HUDEP-2 (cell line): ENCODE measurements at regions not wholly inside any gene's neighbourhood (a gene's known extent, or its start where the extent isn't known, plus 50 kb on each side); places are given as distances from the start of the nearest gene placed in this dataset.
"Not testable (repeated sequence)": the region's sequence is repeated elsewhere in the genome, so short reads cannot be mapped to it uniquely, and the experiment has no call there.

Experiments used
- DNase-seq, 76 experiments: peaks; one replicate each; lab custom pipeline; 2025; ENCODE audit not compliant: unreplicated experiment in 76 of 76; lab: John Stamatoyannopoulos, UW

GRCh38 chr18:77369644-77370043 is 120.0 kb downstream of the GALR1 start:
- DNase-seq = no peak

- DNase-seq = no peak
These were observed 124.2 kb downstream of the GALR1 start for GRCh38 chr18:77373730-77374445.

GRCh38 chr18:77374446-77374805 is 124.8 kb downstream of the GALR1 start:
- DNase-seq = no peak

- DNase-seq = no peak
These were observed 126.5 kb downstream of the GALR1 start for GRCh38 chr18:77376043-77376732.

GRCh38 chr18:77376733-77377094 is 127.1 kb downstream of the GALR1 start:
- DNase-seq = no peak

- no peak for DNase-seq
These were observed 128.2 kb downstream of the GALR1 start for GRCh38 chr18:77377813-77378212.

- no peak for DNase-seq
These were observed 130.4 kb downstream of the GALR1 start for GRCh38 chr18:77379976-77380509.

- no peak for DNase-seq
These were observed 131.0 kb downstream of the GALR1 start for GRCh38 chr18:77380695-77381094.

GRCh38 chr18:77392321-77392720 is 142.7 kb downstream of the GALR1 start:
- no peak for DNase-seq

- DNase-seq = no peak
These were observed 143.9 kb downstream of the GALR1 start for GRCh38 chr18:77393519-77393918.

GRCh38 chr18:77395953-77396352 is 146.3 kb downstream of the GALR1 start:
- DNase-seq = no peak

GRCh38 chr18:77397056-77397455 is 147.4 kb downstream of the GALR1 start:
- no peak for DNase-seq

GRCh38 chr18:77397617-77398016 is 148.0 kb downstream of the GALR1 start:
- no peak for DNase-seq

- no peak for DNase-seq
These were observed 150.9 kb downstream of the GALR1 start for GRCh38 chr18:77400561-77400960.

GRCh38 chr18:77401173-77401572 is 151.5 kb downstream of the GALR1 start:
- no peak for DNase-seq

- no peak for DNase-seq
These were observed 154.4 kb downstream of the GALR1 start for GRCh38 chr18:77403969-77404535.

- no peak for DNase-seq
These were observed 155.4 kb downstream of the GALR1 start for GRCh38 chr18:77405096-77405495.

GRCh38 chr18:77407733-77408132 is 158.1 kb downstream of the GALR1 start:
- DNase-seq = no peak

GRCh38 chr18:77421546-77421945 is 171.9 kb downstream of the GALR1 start:
- not testable (repeated sequence) for DNase-seq

- DNase-seq = peak in 5 of 76 experiments; percentile 6 to 14 (median 11)
These were observed 173.6 kb downstream of the GALR1 start for GRCh38 chr18:77422974-77423867.

GRCh38 chr18:77433076-77433475 is 183.4 kb downstream of the GALR1 start:
- DNase-seq = no peak
